Dedifferentiated amniotic fluid mesenchymal stem cell (primary cell): ENCODE measurements at regions not wholly inside any gene's neighbourhood (a gene's known extent, or its start where the extent isn't known, plus 50 kb on each side); places are given as distances from the start of the nearest gene placed in this dataset.

Experiments used
- DNase-seq: peaks from one replicate; pipeline ENCODE4 v3.0.0-alpha.2; 2016; ENCODE audit errors: extremely low spot score

DNA sequence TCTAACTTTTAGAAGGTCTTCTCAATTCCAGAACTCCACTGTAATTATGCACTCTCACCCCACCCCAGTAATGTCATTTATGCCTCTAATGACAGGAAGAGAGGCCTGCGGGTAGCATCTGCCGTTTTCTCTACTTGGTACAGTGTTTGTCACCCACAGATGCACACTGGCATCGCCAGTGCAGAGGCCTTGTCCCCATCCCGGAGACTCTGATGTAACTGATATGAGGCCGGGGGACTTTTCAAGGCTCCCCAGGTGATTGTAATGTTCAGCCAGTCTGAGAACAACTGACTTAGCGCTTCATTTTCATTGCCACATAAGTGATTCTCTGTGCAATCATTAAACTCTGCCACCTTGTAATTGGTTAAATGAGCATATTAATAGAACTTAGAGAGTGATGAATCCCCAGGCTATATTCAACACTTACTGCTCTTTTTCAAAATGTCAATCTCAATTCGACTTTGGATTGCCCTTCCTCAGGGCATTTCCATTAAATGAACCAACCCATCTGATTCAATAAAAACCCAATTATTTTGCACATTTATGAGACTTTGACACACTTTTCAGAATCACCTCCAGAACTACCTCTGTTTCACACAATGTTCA, 113.2 kb downstream of the HERPUD2 start:
- DNase-seq, result no peak

DNA sequence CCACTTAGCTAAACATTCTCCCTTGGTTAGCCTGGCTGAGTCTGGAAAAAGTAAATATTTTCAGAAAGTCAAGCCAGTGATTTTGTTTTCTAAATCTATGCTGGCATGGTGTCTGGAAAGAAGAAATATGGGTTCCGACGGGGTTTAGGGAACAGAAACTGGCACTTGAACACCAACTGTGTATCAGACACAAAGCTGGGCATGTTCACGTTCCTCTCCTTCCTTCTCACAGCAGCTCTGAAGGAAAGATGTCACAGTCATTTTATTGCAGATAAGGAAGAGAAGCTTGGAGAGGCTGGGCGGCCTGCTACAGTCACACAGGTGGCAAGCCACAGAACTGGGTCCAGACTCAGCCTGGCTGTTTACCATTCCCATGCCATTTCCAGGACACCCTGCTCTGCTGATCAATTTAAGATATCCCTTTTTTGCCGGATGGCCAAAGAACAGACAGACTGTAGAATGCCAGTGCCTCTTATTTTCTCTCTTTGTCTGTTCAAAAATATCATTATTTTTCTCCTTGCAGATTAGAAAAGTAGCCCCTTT, 118.8 kb downstream of the HERPUD2 start:
- DNase-seq, result no peak

DNA sequence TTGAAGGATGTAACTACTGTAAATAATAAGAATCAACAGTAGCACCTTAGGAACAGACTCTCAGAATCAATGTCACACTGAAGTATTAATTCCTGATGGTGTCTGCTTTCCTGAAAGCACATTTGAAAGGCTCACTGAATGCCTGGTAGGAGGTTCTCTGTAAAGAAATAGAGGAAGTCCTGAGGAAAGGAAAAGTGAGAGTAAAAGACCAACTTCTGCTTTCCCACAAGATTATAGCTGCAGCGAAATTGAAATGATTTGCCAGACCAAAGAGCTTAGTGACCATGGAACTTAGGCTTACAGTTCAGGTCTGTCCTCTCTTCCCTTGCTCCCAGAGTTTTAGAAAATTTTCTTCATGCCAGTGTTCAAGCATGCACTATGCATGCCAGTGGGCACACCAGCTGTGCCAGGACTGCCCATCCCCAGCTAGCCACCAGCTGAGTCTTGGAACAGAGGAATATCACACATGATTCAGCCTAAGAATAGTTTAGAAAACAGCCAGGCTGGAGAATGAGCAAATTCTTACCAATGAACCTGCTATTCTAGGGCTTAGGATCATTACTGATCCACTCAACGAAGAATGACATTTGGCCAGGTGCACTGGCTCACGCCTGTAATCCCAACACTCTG, 123.2 kb downstream of the HERPUD2 start:
- no peak for DNase-seq

DNA sequence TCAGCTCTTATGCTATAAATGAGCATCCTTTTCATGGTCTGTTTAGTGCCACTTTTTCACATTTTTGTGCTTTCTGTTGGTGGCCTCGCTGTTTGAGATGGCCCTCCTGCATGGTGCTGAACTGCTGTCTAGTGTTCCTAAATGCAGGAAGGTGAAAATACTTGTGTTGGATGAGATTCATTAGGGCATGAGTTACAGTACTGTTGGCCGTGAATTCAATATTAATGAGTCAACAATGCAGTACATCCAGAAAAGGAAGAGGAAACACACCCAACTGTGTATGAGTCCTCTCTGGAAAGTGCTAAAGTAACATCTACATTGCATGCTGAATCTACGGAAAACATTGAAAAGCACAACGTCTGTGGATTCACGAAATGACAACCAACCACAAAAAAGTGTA, 124.0 kb downstream of the HERPUD2 start:
- no peak for DNase-seq

DNA sequence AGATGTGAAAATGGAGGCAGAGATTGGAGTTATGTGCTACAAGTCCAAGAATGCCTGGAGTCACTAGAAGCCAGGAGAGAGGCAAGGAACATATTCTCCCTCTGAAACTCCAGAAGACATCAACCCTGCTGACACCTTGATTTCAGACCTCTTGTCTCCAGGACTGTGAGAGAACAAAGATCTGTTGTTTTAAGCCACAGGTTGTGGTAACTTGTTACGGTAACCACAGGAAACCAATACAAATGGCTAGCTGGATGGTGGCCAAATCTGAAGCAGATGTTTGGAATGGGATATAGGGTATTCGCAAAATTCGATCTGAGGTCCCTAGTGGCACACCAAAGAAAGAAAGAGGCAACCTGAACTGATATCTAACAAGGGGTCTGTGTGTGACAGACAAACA, 129.0 kb downstream of the HERPUD2 start:
- no peak for DNase-seq

DNA sequence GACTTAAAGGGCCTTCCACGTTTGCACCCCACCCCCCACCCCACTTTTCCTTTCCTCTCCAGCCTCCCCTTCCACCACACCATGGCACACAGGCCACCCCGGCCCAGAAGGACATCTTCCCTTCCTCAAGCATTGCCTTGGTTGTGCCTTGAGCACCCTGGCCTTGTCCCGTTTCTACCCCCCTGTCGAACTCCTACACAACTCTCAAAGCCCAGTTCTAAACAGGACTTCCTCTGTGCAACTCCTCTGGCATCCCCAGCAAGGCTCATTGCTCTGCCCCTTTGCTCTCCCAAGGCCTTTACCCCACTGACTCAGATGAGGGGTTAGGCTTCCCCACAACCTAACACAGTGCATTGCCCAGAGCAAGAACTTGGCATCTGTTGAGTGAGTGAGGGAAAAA, 136.1 kb downstream of the HERPUD2 start:
- DNase-seq, result no peak

DNA sequence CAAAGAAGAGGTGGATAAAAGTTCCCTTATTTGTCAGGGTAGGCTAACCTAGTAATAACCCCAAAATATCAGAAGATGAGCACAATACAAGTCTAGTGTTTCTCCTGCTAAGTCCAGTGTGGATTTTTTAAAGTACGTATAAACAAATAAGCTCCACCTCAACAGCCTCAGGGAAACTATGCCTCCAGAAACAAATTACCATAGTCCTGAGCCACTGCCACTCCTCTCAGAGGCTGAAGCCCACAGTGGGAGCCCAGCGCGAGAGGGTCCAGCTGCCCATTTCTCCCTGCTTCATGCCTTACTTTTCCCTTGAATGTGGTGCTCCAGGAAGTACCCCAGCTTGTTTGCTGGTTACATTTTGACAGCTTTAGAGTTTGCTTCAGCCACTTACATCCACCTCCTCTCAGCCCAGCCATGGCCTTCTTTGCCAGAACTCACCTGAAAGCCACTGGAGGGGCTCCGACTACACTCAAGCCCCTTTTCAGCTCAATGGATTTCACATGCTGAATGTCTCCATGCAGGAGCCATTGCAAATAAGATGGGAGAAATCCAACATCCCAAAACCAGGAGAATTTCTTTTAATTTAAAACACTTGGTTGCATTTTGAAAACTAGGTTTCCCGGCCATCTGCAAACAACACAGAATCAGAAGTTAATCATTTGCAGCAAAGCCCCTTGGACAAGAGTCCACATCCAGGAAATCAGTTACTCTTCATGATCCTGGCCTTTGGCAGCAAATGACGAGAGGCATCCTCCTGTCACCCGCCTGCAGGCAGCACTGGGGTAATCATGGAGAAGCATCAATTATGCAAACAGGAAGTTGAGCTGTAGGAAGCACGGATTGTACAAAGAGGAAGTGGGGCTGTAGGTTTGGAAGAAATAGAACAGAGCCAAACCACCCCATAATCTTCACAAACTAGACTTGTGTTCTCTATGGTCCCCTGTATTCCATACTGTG, 138.1 kb downstream of the HERPUD2 start:
- no peak for DNase-seq

DNA sequence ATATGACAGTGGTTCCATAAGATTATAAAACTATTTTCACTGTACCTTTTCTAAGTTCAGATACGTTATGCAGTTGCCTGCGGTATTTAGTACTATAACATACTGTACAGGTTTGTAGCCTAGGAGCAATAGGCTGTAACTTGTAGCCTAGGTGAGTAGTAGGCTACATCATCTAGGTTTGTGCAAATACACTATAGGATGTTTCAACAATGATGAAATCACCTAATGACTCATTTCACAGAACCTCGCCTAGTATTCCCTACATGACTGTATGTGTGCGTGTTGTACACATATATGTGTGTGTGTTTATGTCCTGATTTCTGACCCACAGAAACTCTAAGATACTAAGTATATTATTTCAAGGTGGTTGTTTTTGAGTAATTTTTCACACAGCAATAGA, 139.0 kb downstream of the HERPUD2 start:
- DNase-seq, result no peak

DNA sequence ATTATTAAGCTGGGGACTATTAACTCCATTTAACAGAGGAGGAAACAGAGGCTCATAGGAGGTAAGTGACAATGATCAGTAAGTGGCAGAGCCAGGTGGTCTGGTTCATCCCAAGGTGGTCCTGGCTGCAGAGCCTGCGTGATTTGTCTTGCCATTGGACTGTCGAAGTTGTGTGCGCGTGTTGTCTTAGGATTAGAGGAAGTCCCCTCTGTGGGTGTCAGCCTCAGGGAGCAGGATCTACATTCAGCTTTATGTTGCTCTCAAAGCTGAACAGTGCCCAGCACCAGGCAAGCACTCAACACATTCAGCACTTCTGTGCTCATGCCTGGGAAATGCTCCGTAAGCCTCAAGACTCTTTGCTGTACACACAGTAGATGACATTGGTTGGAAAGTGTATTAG, 139.5 kb downstream of the HERPUD2 start:
- no peak for DNase-seq

DNA sequence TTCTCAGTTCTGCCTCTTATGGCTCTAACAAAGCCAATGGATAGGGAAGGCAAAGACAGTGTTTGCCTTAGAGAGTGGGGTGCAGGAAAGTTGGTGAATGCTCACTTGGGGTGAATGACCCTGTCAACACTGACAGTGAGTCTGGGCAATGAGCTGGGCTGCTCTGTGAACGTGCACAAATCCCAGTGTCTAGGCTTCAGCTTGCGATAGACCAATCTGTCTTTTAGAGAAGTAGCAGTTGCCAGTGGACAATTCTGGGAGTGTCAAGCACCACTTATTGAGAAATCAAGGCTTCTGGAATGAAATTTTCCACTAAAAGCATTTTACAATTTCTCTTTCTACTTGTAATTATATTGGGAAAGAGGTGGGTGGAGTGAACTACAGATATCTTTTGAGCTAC, 141.4 kb downstream of the HERPUD2 start:
- DNase-seq, result no peak

DNA sequence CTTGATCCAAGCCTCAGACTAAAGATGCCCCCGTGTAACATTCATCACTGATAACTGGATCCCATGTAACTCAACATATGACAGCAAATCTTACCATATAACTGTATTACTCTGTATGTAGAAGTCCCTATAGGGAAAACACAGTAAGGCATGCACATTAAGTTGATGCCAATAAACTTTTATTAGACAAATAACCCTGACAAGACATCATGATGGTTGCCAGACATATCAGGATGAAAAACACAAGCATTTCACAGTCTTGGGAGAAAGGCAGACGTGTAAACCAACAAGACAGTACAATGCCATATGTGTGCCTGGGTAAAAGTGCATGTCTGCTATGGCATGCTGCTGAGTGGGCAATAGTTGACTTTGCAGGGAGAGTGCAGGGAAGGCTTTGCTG, 142.2 kb downstream of the HERPUD2 start:
- no peak for DNase-seq

DNA sequence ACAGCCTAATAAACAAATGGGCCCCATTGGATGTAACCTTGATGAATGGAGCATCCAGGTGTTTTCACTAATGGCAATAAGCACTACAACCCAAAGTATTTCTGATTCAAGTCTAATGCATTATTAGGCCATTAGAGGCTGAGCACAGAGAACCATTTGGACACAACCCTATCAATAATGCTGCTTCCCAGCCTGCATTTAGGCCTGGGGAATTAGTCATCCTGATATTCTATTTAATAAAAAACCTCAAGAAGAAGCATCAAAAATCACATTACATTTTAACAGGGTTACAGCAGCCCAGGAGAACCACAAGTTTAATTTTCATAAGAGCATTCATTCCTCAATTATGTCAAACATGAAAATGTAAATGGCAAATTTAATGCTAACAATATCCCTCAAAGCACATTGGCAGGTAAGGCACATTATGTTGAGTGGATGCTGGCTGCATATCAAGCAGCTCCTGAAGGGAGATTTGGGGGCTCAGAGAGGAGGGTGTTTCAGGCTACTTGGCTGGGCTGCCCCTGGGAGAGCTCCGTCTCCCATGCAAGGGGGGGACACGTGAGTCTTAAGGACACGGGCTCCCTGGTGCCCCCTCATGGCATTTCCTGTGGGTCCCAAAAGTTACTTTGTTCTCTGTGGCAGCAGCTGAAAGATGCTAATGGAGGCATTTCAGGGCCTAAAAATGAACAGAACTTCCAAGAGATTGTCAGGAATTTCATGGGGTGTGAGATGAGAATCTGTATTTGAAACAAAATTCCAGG, 143.4 kb downstream of the HERPUD2 start:
- DNase-seq, result no peak

DNA sequence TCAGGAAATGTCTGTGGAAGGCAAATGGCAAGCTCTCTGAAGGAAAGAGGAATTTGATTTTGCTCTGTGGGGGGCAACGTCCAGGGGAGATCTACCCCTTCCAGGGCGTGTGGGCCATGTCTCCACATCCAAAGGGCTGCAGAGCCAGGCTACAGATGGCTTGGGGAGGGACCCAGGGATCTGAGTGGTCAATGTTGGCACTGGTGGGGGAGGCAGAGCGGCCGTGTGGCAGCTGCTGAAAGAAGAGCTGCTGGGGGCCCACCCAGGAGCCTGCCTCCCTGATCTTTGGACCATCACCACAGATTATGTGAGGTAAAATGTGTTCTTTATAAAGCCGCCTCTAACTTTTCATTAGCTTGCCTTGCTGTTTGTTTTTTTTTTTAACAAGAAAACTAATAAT, 144.1 kb downstream of the HERPUD2 start:
- DNase-seq, result no peak

DNA sequence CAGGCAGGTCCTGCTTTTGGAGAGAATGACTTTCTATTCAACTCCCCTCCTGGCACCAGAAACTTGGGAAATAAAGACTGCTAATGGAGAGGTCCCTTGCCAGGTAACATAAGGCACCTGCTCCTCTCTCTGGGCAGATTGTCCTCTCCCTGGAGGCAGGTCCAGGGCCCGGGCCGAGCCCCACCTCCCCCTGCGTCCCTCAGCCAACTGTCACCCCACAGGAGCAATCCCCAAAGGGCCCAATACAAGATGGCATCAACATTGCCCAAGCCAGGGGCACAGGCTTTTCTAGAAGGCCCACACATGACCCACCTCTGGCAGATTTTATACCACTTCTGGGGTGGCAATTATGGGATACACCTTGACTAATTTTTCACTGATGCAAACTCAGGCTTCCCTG, 145.2 kb downstream of the HERPUD2 start:
- DNase-seq, result no peak

DNA sequence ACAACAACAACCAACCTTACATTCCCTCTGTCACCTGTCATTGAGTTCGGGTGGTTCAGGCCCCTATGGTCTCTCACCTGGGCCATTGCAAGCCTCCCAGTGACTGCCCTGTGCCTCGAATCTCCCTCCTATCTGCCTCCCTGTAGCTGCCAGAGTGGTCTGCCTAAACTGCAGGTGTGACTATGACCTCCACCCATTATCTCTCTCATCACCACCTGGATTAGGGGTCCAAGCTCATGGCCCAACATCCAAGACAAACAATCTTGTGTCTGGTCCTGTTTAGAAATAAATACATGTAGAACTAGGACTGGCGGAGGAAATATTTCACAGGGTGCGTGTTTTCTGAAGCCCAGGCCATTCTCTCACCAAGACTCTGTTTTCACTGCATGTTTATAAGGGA, 146.6 kb downstream of the HERPUD2 start:
- no peak for DNase-seq

DNA sequence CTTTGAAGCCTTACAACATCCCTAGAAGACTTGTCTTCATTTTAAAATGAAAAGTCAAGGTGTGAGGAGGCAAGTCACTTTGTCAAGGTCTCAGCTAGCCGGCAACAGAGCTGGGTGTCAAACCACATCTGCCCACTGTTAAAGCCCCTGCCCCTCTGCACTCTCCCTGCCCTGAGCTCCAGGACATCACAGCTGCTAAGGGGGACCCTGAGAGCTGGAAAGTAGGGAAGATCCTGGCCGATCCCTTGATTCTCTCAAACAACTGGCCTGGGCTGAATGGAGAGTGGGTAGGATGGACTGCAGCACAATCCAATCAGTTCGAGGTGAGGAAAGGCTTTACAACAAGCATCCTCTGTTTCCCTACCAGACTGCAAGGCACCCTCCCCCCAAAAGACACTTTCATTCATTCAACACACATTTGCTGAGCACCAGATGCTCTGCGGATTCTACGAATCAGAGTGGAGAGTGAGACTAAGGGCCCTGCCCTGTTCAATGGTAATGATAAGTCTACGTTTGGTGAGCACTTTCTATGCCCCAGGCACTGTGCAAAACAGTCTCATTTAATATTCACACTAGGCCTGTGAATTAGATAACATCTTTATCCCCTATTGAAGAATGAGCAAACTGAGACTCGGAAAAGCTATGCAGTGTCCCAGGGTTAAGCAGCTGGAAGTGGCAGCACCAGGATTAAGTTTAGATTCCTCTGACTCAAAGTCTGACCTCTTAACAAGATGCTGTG, 148.1 kb downstream of the HERPUD2 start:
- no peak for DNase-seq

DNA sequence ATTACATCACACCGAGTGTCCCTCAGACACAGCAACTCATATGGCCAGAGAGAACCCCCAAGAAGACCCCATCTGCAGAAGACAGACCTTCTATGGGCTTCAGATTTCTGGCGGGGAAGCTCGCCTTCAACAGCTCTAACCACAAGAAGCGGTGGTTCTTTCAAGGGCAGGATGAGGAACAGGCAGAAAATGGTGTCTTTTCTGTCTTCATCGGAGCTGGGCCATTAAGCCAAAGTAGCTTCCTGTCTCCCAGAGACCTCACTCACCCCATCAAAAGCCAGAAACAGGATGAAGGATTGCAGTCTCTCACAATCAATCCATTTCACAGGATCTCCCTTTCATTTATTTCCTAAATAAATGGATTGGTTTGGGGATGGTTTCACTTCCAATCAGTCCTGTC, 149.1 kb downstream of the HERPUD2 start:
- DNase-seq, result no peak

DNA sequence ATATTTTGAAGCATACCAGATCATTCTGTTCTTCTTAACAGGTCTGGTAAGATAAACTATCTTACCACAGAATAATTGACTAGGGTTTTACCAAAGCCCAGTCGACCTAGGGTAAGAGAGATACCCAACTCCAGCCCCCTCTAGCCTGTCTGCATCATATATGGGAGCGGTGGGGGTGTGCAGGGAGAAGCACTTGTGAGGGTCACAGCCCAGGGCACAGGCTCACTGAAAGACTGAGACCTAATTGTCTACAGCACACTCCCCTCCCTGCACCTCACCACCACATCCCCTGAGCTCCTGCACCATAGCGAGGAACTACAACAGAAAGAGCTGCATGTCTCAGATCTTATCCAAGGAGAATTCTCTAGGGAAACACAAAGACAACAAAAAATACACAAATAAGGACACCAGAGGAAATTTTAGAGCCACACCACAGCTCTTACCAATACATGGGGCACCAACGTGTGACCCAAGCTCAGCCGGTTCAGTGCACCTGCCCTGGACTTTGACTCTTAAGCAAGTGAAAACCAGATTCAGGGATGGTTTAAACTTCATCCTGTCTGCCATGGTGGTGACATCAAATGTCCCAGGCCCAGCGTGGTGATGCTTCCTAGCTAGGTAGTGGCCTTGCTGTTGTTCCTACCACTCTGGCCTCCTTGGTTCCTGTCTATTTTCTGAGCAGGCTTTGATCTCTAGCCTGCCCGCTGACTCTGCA, 150.8 kb downstream of the HERPUD2 start:
- no peak for DNase-seq

DNA sequence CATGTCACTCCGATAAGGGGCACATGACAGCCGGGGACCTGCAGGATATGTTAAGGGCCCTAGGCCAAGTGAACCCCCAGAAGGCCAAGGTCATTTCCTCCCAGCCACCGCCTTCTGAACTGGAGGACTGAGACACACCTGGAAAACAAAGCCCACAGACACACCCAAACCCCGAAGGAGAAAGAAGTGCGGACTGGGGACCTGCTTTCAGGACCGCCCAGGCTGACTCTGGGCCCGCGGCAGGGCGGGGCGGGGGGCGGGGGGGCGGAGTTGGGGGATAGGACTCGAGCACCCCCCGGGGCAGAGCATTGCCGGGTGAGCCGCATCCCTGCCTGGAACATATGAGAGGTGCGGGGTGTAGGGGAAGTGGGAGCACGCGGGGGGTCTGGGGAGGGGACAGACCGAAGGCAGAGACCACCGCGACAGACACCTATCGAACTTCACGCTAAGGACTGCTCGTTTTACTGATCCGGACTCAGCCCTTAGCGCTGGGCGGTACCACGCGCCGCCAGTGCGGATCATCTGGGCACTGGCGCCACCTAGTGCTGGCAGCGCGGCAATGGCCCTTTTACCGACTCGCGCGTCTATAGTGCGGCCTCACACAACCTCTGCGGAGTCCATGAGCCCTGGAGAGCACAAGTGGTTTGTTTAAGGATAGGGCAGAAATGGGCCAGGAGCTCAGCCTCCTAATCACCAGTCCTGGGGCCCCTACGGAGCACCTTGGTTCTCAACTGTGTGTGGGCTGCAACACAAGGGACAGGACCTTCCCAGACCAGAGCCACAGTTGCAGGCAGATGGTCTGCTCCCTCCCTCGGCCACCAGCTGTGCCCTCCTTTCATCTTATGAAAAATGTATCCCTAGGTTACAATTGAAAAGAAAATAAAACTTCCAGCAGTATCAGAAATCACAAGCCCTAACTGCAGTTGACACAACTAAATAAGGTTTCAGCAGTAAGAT, 157.6 kb downstream of the HERPUD2 start:
- DNase-seq, result peak; percentile 53
